ENCODE measurements at regions not wholly inside any gene's neighbourhood (a gene's known extent, or its start where the extent isn't known, plus 50 kb on each side); places are given as distances from the start of the nearest gene placed in this dataset.
"Not testable (repeated sequence)": the region's sequence is repeated elsewhere in the genome, so short reads cannot be mapped to it uniquely, and the experiment has no call there.

GRCh38 chr7:29709002-29709401 lies 97.3 kb upstream of the WIPF3 start:
- H3K9me3 ChIP-seq (ENCODE audit: control insufficient read depth in 2 of 3, insufficient read depth in 1 of 3, low read length in 3 of 3); H3K36me3 ChIP-seq (ENCODE audit: control insufficient read depth in 2 of 3, insufficient read depth in 3 of 3, low read length in 3 of 3); H3K27me3 ChIP-seq (ENCODE audit: control insufficient read depth, insufficient read depth, low read length); H3K9ac ChIP-seq (ENCODE audit: low read length in 3 of 3); intact Hi-C loops (cut with DNase I); H3K27ac ChIP-seq (ENCODE audit: low read depth in 2 of 2, low read length in 2 of 2); FAIRE-seq; DNase-seq; H3K4me1 ChIP-seq (ENCODE audit: control insufficient read depth in 2 of 3, insufficient read depth in 2 of 3, low read depth in 1 of 3, low read length in 3 of 3); H3K4me3 ChIP-seq (ENCODE audit: low read length in 3 of 3): not testable (repeated sequence)

- H3K27ac ChIP-seq (ENCODE audit: low read depth in 2 of 2, low read length in 2 of 2); intact Hi-C loops (cut with DNase I); H3K27me3 ChIP-seq (ENCODE audit: control insufficient read depth, insufficient read depth, low read length); H3K9ac ChIP-seq (ENCODE audit: low read length in 3 of 3); H3K4me3 ChIP-seq (ENCODE audit: low read length in 3 of 3); H3K9me3 ChIP-seq (ENCODE audit: control insufficient read depth in 2 of 3, insufficient read depth in 1 of 3, low read length in 3 of 3); H3K36me3 ChIP-seq (ENCODE audit: control insufficient read depth in 2 of 3, insufficient read depth in 3 of 3, low read length in 3 of 3); H3K4me1 ChIP-seq (ENCODE audit: control insufficient read depth in 2 of 3, insufficient read depth in 2 of 3, low read depth in 1 of 3, low read length in 3 of 3); FAIRE-seq: not testable (repeated sequence)
- peak in 3 of 5 donors; percentile 14 to 57 (median 16) for DNase-seq
Observed at GRCh38 chr7:29723127-29723526, 83.2 kb upstream of the WIPF3 start.

GRCh38 chr7:29723599-29723998 lies 82.7 kb upstream of the WIPF3 start:
- H3K4me1 ChIP-seq (ENCODE audit: control insufficient read depth in 2 of 3, insufficient read depth in 2 of 3, low read depth in 1 of 3, low read length in 3 of 3): no peaks in the 10 kb centered on the region
- TF ChIP-seq CTCF (IDR thresholded peaks at IDR 0.05; ENCODE audit: borderline replicate concordance, extremely low read depth, insufficient read depth): no peak
- peak in 1 of 5 donors; percentile 22 for DNase-seq
- H3K27me3 ChIP-seq (ENCODE audit: control insufficient read depth, insufficient read depth, low read length): no peaks in the 10 kb centered on the region
- intact Hi-C loops (cut with DNase I): no loop called here
- H3K27ac ChIP-seq (ENCODE audit: low read depth in 2 of 2, low read length in 2 of 2): no peak overlapping the region
- no peak for FAIRE-seq
- H3K9me3 ChIP-seq (ENCODE audit: control insufficient read depth in 2 of 3, insufficient read depth in 1 of 3, low read length in 3 of 3): no peaks in the 10 kb centered on the region
- no peaks in the 10 kb centered on the region for H3K36me3 ChIP-seq (ENCODE audit: control insufficient read depth in 2 of 3, insufficient read depth in 3 of 3, low read length in 3 of 3)
- no peak overlapping the region for H3K4me3 ChIP-seq (ENCODE audit: low read length in 3 of 3)
- H3K9ac ChIP-seq (ENCODE audit: low read length in 3 of 3): no peak overlapping the region

GRCh38 chr7:29729534-29730165 lies 76.7 kb upstream of the WIPF3 start:
- H3K4me1 ChIP-seq (ENCODE audit: control insufficient read depth in 2 of 3, insufficient read depth in 2 of 3, low read depth in 1 of 3, low read length in 3 of 3); FAIRE-seq; H3K36me3 ChIP-seq (ENCODE audit: control insufficient read depth in 2 of 3, insufficient read depth in 3 of 3, low read length in 3 of 3); intact Hi-C loops (cut with DNase I); H3K27me3 ChIP-seq (ENCODE audit: control insufficient read depth, insufficient read depth, low read length); H3K4me3 ChIP-seq (ENCODE audit: low read length in 3 of 3); H3K9me3 ChIP-seq (ENCODE audit: control insufficient read depth in 2 of 3, insufficient read depth in 1 of 3, low read length in 3 of 3); H3K9ac ChIP-seq (ENCODE audit: low read length in 3 of 3); H3K27ac ChIP-seq (ENCODE audit: low read depth in 2 of 2, low read length in 2 of 2): not testable (repeated sequence)
- peak in 1 of 5 donors; percentile 33 for DNase-seq

GRCh38 chr7:29734246-29734731 lies 72.0 kb upstream of the WIPF3 start:
- Histone ChIP-seq H3K27me3 (ENCODE audit: control insufficient read depth, insufficient read depth, low read length) (no peaks in the 10 kb centered on the region), H3K4me3 (ENCODE audit: low read length in 3 of 3) (no peak overlapping the region), H3K9me3 (ENCODE audit: control insufficient read depth in 2 of 3, insufficient read depth in 1 of 3, low read length in 3 of 3) (no peaks in the 10 kb centered on the region), H3K4me1 (ENCODE audit: control insufficient read depth in 2 of 3, insufficient read depth in 2 of 3, low read depth in 1 of 3, low read length in 3 of 3) (no peaks in the 10 kb centered on the region), H3K27ac (ENCODE audit: low read depth in 2 of 2, low read length in 2 of 2) (no peak overlapping the region), H3K9ac (ENCODE audit: low read length in 3 of 3) (no peak overlapping the region), H3K36me3 (ENCODE audit: control insufficient read depth in 2 of 3, insufficient read depth in 3 of 3, low read length in 3 of 3) (no peaks in the 10 kb centered on the region)
- no peak for TF ChIP-seq CTCF (IDR thresholded peaks at IDR 0.05; ENCODE audit: borderline replicate concordance, extremely low read depth, insufficient read depth)
- intact Hi-C loops (cut with DNase I): no loop called here
- FAIRE-seq (no peak), DNase-seq (no peak)

- H3K36me3 ChIP-seq (ENCODE audit: control insufficient read depth in 2 of 3, insufficient read depth in 3 of 3, low read length in 3 of 3); DNase-seq; H3K4me1 ChIP-seq (ENCODE audit: control insufficient read depth in 2 of 3, insufficient read depth in 2 of 3, low read depth in 1 of 3, low read length in 3 of 3); FAIRE-seq; H3K9me3 ChIP-seq (ENCODE audit: control insufficient read depth in 2 of 3, insufficient read depth in 1 of 3, low read length in 3 of 3); H3K9ac ChIP-seq (ENCODE audit: low read length in 3 of 3); H3K4me3 ChIP-seq (ENCODE audit: low read length in 3 of 3); intact Hi-C loops (cut with DNase I); H3K27ac ChIP-seq (ENCODE audit: low read depth in 2 of 2, low read length in 2 of 2); H3K27me3 ChIP-seq (ENCODE audit: control insufficient read depth, insufficient read depth, low read length): not testable (repeated sequence)
Observed at GRCh38 chr7:29747645-29748245, 58.6 kb upstream of the WIPF3 start.
